T-helper 2 cell (primary cell): ENCODE measurements at regions not wholly inside any gene's neighbourhood (a gene's known extent, or its start where the extent isn't known, plus 50 kb on each side); places are given as distances from the start of the nearest gene placed in this dataset.
A peak's percentile ranks its signal among the peaks of the same experiment; 100 is the strongest.
"Not testable (repeated sequence)": the region's sequence is repeated elsewhere in the genome, so short reads cannot be mapped to it uniquely, and the experiment has no call there.

Source experiments
- DNase-seq, 5 experiments: peaks; one replicate each; pipeline versions ENCODE4 v3.0.0 to v3.0.0-alpha.2; 2012 to 2022

GRCh38 chr13:81089371-81090157, 748.6 kb upstream of the SPRY2 start:
- DNase-seq: no peak

- no peak for DNase-seq
Measured at GRCh38 chr13:81080911-81081454, 740.1 kb upstream of the SPRY2 start.

DNA sequence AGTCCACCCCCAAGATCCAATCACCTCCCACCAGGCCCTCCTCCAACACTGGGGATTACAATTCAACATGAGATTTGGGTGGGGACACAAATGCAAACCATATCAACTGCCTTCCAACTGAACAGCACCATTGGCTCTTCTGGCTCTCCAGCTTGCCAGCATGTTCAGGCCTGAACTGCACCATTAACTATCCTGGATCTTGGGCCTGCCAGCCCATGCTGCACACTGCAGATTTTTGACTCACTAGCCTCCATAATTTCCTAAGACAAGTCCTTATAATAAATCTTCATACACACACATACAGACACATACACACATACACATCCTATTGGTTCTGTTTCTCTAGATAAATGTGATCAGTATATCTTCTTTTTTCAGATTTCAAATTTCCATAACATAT, 737.1 kb upstream of the SPRY2 start:
- DNase-seq: no peak

- DNase-seq: not testable (repeated sequence)
Measured at GRCh38 chr13:81069822-81070221, 728.9 kb upstream of the SPRY2 start.

- no peak for DNase-seq
Measured at GRCh38 chr13:81058916-81059290, 718.0 kb upstream of the SPRY2 start.

DNA sequence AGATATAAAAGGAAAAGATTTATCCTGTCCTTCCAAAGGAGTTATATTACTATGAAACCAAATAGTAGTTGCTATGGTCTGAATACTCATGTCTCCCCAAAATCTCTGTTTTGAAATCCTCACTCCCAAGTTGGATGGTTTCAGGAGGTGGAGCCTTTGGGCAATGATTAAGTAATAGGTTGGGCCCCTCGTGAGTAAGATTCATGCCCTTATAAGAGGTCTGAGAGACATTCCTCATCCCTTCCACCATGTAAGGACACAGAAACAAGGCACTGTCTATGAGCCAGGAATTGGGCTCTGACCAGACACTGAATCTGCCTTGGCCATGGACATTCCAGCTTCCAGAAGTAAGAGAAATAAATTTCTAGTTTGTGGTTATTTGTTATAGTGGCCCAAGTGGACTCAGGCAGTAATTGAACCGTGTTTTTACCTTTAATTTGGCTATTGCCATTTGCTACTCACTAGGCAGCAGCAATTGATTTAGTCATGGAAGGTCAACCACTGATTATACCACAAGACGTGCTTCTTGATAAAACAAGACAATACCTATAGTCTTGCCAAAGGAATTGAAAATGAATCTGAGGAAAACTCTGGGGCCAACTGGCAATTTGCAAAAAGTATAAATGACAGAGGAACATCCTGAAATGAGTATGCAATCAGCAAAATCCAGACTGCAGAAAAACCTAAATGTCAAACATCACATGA, 717.4 kb upstream of the SPRY2 start:
- DNase-seq: no peak

DNA sequence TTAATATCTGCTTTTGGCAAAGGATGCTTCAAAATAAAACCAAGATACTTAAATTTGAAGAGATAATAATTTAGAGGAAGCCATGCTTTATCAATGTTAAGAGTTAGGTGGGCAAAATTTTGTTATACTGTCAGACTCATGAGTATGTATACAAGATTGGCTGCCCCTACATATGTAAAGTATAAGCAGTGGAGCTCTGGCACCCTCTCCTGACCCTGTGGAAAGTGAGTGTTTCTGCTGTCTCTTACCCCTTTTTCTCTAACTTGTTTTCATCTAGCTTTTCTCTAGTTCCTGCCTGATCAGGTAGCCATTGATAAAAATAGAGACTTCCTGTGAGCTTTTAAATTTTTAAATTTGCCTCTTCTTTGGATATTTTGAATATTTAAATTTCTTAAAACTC, 710.9 kb upstream of the SPRY2 start:
- DNase-seq: no peak

DNA sequence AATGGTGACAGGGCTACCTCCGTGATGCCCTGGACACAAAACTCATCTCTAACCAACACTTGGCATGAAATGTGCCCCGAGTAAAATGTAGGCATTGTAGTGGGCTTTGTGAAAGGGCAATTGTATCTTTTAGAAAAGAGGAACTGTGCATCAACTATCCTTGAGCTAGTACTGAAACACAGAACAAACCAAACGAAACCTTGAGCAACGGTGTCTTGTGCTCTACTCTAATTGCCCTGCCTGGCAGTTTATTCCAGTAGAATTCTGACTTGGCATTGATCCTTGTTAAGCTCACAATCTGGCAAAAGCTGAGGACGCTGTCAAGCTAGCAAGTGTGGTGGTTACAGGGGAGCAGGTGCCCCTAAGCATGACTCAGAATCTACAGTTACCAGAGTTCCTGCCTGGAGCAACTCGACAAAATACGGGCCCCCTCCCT, 707.1 kb upstream of the SPRY2 start:
- DNase-seq: no peak

DNA sequence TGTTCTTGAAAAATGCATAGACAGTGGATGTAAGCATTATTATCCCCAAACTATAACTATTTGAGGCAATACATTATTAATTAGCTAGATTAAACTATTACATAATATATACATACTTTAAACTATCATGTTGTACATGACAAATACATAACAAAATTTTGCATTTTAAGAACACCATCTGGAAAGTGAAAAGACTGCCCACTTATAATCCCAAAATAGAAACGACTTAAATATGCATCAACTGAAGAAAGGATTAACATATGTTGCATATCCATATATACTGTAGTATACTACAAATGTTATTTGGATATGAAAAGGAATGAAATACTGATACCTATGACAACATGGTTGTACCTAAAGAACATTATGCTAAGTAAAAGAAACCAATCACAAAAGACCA, 700.8 kb upstream of the SPRY2 start:
- no peak for DNase-seq

- no peak for DNase-seq
Measured at GRCh38 chr13:81031996-81032395, 691.1 kb upstream of the SPRY2 start.

DNA sequence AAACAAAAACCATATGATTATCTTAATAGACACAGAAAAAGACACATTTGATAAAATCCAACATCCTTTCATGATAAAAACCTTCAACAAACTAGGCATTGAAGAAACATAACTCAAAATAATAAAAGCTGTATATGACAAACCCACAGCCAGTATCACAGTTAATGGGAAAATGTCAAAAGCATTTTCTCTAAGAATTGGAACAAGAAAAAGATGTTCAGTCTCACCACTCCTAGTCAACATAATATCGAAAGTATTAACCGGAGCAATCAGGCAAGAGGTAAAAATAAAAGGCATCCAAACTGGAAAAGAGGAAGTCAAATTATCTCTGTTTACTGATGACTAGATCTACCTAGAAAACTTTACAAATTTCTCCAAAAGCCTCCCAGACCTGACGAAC, 684.2 kb upstream of the SPRY2 start:
- no peak for DNase-seq

DNA sequence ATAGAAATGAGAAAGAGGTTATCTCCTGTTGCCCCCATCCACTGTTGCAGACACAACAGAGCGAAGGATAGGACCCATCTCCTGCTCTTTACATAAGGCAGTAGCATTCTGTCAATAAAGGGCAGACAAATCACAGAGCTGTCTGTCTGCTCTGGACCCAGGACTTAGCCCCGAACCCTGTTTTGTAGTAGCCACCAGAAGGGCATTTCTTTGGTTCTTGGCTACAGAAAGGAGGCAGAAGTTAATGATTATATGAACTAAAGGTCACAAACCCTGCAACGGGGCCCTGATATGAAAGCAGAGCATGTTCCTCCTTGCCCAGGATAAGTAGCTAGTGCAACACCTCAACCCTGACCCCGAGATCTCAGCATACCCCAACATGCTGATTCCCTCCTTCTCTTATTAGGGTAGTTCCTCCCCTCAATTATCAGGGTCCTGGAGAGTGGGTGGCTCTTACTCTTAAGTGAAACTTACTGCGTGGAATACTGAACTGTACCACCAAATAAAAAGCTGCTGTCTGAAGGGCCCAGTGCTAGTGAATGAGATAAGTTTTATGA, 680.4 kb upstream of the SPRY2 start:
- DNase-seq: no peak

DNA sequence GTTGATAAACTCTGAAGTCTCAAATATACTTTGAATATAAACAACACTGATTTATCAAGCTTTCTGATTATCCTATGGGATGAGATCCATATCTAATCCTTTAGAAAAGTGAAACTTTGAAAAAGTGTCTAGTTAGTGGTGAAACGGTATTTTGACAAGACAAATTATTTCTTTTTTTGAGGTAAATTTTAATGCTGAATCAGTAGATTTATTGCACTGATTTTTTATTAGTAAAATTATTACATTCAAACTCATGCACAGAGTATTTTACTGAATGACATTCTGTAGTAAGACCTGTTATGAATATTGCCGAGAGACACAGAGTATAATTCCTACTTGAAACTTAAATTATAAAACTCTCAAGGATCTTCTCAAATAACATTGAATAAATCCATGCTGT, 679.1 kb upstream of the SPRY2 start:
- DNase-seq: no peak

DNA sequence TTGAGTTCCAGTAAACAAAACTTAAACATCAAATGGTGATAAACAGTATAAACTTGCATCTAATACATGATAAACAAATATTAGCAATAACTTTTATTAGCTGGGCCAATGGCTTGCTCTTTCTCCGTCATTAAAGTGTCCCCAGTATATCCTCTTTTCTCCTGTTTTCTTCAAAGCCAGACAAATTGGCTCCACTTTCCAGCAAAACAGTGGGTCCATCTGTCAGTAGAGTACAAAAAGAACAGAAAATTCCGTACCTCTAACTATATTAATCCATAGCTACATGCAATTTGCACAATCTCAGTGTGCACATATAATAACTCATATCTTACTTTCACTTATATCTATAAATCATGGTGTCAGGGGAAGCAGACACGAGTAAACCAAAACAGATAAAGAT, 678.0 kb upstream of the SPRY2 start:
- no peak for DNase-seq

DNA sequence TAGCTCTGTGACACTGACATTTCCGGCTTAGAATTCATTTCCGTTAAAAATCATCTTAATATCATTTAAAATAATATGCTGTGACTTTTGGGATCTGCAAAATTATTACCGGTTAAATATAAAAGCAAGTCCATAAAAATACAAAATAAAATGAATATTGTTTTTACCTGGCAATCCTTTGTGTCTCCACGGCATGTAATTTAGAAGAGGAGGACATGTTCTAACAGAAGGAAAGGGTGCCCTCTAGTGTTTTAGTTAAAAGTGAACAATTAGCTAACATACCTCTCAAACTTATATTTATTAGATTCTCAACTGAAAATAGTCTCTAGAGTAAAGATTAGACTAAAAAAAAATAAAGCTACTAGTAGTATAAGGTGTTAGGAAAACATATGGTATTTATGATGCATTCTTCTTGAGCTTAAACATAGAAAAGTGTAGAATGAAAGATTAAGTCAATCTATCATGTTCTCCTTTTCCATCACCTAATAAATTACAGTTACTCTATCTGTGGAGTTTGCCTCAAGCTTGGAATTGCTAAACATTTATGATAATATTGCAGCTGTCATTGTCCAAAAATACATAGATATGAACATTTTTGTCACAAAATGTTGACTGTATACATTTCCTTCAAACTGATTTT, 676.7 kb upstream of the SPRY2 start:
- DNase-seq: peak in 2 of 5 experiments; percentile 9 to 36

DNA sequence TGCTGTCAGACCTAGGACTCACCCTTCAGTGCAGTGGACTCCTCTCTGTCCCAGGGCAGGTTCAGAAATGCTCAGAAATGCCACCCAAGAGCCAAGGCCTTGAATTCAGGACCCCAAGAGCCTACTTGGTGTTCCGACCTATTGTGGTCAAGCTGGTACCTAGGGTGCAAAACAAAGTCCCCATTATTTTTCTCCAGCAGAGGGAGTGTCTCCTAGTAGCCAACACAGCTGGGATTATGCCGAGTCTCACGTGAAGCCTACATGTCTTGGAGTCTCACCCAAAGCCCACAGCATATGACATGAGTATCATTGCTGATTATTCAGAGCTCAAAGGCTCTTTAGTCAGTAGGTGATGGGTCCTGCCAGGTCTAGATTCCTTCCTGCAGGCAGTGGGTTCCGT, 671.1 kb upstream of the SPRY2 start:
- no peak for DNase-seq

GRCh38 chr13:81001828-81002385, 661.0 kb upstream of the SPRY2 start:
- no peak for DNase-seq

- DNase-seq: not testable (repeated sequence)
Measured at GRCh38 chr13:80998603-80999002, 657.7 kb upstream of the SPRY2 start.

DNA sequence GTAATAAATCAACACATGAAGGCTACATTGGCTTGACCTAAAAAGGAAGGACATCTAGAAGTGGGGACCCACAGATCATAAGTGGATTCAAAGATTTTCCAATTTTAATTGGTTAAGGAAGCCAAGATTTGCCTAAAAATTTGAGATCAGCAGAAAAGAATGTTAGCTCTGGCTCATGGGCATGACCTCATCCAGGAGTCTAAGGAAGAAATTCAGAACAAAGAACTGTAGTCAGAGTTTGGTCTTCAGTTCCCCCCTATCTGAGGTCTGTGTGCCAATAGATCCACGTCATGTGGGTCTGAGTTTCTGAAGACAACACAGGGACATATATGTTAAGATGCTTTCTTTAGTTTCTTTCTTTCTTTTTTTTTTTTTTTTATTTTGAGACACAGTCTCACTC, 648.8 kb upstream of the SPRY2 start:
- DNase-seq: no peak

- no peak for DNase-seq
Measured at GRCh38 chr13:80989241-80989640, 648.3 kb upstream of the SPRY2 start.

- no peak for DNase-seq
Measured at GRCh38 chr13:80988391-80989151, 647.6 kb upstream of the SPRY2 start.

GRCh38 chr13:80979035-80979641, 638.2 kb upstream of the SPRY2 start:
- DNase-seq: peak in 1 of 5 experiments; percentile 44
